Neuronal stem cell (in vitro differentiated cells): ENCODE measurements at regions not wholly inside any gene's neighbourhood (a gene's known extent, or its start where the extent isn't known, plus 50 kb on each side); places are given as distances from the start of the nearest gene placed in this dataset.

Source experiments
- DNase-seq: peaks from one replicate; pipeline ENCODE4 v3.0.0-alpha.2; 2013; ENCODE audit warnings: low spot score
- H2AFZ ChIP-seq: one replicate; pipeline ENCODE4 v1.6.1; 2013; ENCODE audit warnings: mild to moderate bottlenecking, low read length, inconsistent platforms
- H2AK5ac ChIP-seq: 2 replicates; pipeline ENCODE4 v1.6.1; 2013; ENCODE audit warnings: low read depth, mild to moderate bottlenecking, inconsistent platforms, low read length, moderate library complexity, mixed read lengths
- H2BK120ac ChIP-seq: 2 replicates; pipeline ENCODE4 v1.6.1; 2013; ENCODE audit warnings: low read depth, mild to moderate bottlenecking, inconsistent platforms, low read length, moderate library complexity, mixed read lengths
- H2BK12ac ChIP-seq: one replicate; pipeline ENCODE4 v1.6.1; 2013; ENCODE audit warnings: low read length, inconsistent platforms
- H2BK15ac ChIP-seq: 2 replicates; pipeline ENCODE4 v1.6.1; 2013; ENCODE audit warnings: mild to moderate bottlenecking, low read length, inconsistent platforms, mixed read lengths
- H2BK5ac ChIP-seq: one replicate; pipeline ENCODE4 v1.6.1; 2013; ENCODE audit warnings: inconsistent platforms, mild to moderate bottlenecking, low read length, moderate library complexity
- H3K14ac ChIP-seq: one replicate; pipeline ENCODE4 v1.6.1; 2013; ENCODE audit warnings: low read length, inconsistent platforms
- H3K18ac ChIP-seq: 2 replicates; pipeline ENCODE4 v1.6.1; 2013; ENCODE audit warnings: low read length, inconsistent platforms
- H3K23ac ChIP-seq: 2 replicates; pipeline ENCODE4 v1.6.1; 2013; ENCODE audit warnings: low read depth, mild to moderate bottlenecking, mixed read lengths, low read length, inconsistent platforms; ENCODE audit not compliant: poor library complexity
- H3K27ac ChIP-seq: replicated peaks from 3 replicates; pipeline ENCODE4 v1.5.1; 2013; ENCODE audit warnings: low read length, inconsistent platforms
- H3K27me3 ChIP-seq, 3 experiments: 2 replicates each; pipeline ENCODE4 v1.6.1; 2013; ENCODE audit warnings: low read length in 3 of 3, mild to moderate bottlenecking in 2 of 3, inconsistent platforms in 1 of 3, low read depth in 1 of 3, mixed read lengths in 1 of 3, moderate library complexity in 1 of 3; ENCODE audit not compliant: control insufficient read depth in 3 of 3, insufficient read depth in 3 of 3
- H3K36me3 ChIP-seq, 2 donors: replicated peaks in 1 of 2; 2 replicates each; pipeline ENCODE4 v1.6.1; 2013; ENCODE audit warnings: low read length in 2 of 2; ENCODE audit not compliant: control insufficient read depth in 2 of 2, insufficient read depth in 2 of 2
- H3K4ac ChIP-seq: 2 replicates; pipeline ENCODE4 v1.6.1; 2013; ENCODE audit warnings: inconsistent platforms, mild to moderate bottlenecking, low read length, moderate library complexity
- H3K4me1 ChIP-seq, 2 donors: 1 replicate in 1 of 2; 2 replicates in 1 of 2; pipeline ENCODE4 v1.6.1; 2013; ENCODE audit warnings: low read length in 2 of 2, low read depth in 1 of 2; ENCODE audit not compliant: control insufficient read depth in 2 of 2, insufficient read depth in 1 of 2
- H3K4me2 ChIP-seq: one replicate; pipeline ENCODE4 v1.6.1; 2013; ENCODE audit warnings: mild to moderate bottlenecking, low read length, inconsistent platforms; ENCODE audit not compliant: insufficient read depth, poor library complexity, severe bottlenecking
- H3K4me3 ChIP-seq, 2 donors: 2 replicates each; pipeline ENCODE4 v1.5.1; 2013; ENCODE audit warnings: low read length in 2 of 2, mild to moderate bottlenecking in 2 of 2, inconsistent platforms in 1 of 2, moderate library complexity in 1 of 2
- H3K79me1 ChIP-seq: one replicate; pipeline ENCODE4 v1.6.1; 2013; ENCODE audit warnings: low read depth, mild to moderate bottlenecking, inconsistent platforms, low read length, moderate library complexity
- H3K9ac ChIP-seq: one replicate; pipeline ENCODE4 v1.6.1; 2013; ENCODE audit warnings: mild to moderate bottlenecking, low read depth, low read length, inconsistent platforms; ENCODE audit not compliant: poor library complexity
- H3K9me3 ChIP-seq, 2 donors: replicated peaks in 1 of 2; 2 replicates each; pipeline versions ENCODE3 to v1.6.1; 2013; ENCODE audit warnings: low read length in 2 of 2, mild to moderate bottlenecking in 2 of 2, inconsistent platforms in 1 of 2, low read depth in 1 of 2, mixed read lengths in 1 of 2, moderate library complexity in 1 of 2; ENCODE audit not compliant: control insufficient read depth in 2 of 2, insufficient read depth in 1 of 2
- H4K8ac ChIP-seq: one replicate; pipeline ENCODE4 v1.6.1; 2013; ENCODE audit warnings: low read depth, mild to moderate bottlenecking, inconsistent platforms, low read length, moderate library complexity
- H4K91ac ChIP-seq: one replicate; pipeline ENCODE4 v1.6.1; 2013; ENCODE audit warnings: low read length, low read depth, mild to moderate bottlenecking, inconsistent platforms; ENCODE audit not compliant: poor library complexity
- WGBS, 2 donors: extraction: QIAGEN DNeasy Blood & Tissue Kit; methylation state at CpG; one replicate each; pipeline ENCODE4 v1.1.7; 2013; ENCODE audit warnings: missing lambda C conversion rate in 2 of 2, mixed read lengths in 1 of 2; ENCODE audit not compliant: insufficient read length in 2 of 2, insufficient replicate concordance in 1 of 2; ENCODE audit errors: extremely low coverage in 2 of 2; 5-methylcytosine and 5-hydroxymethylcytosine counted together

GRCh38 chr6:19616022-19616421, 221.1 kb upstream of the ID4 start:
- Histone ChIP-seq H3K4me2 (no peak overlapping the region), H3K36me3 (no peaks in the 10 kb centered on the region), H2BK15ac (no peak overlapping the region), H2BK12ac (no peak overlapping the region), H4K91ac (no peak overlapping the region), H3K4me1 (no peaks in the 10 kb centered on the region), H3K23ac (no peak overlapping the region), H2AK5ac (no peak overlapping the region), H3K18ac (no peak overlapping the region), H3K4ac (no peak overlapping the region), H2BK5ac (no peak overlapping the region), H4K8ac (no peak overlapping the region), H2AFZ (no peak overlapping the region), H2BK120ac (no peak overlapping the region), H3K9ac (no peak overlapping the region), H3K14ac (no peak overlapping the region), H3K4me3 (no peak overlapping the region), H3K79me1 (no peaks in the 10 kb centered on the region), H3K9me3 (peaks cover 6 to 14% of the 10 kb centered on the region in 2 donors), H3K27ac (no peak overlapping the region), H3K27me3 (no peaks in the 10 kb centered on the region)
- no peak for DNase-seq

- Histone ChIP-seq H2AFZ (peak overlapping the region; percentile 26), H3K23ac (no peak overlapping the region), H3K14ac (no peak overlapping the region), H3K27me3 (no peaks in the 10 kb centered on the region), H3K4me2 (no peak overlapping the region), H3K9ac (no peak overlapping the region), H3K27ac (no peak overlapping the region), H3K79me1 (no peaks in the 10 kb centered on the region), H2BK15ac (no peak overlapping the region), H3K9me3 (no peaks in the 10 kb centered on the region), H4K91ac (no peak overlapping the region), H3K4me1 (no peaks in the 10 kb centered on the region), H3K4ac (no peak overlapping the region), H3K18ac (no peak overlapping the region), H2BK12ac (no peak overlapping the region), H2BK5ac (no peak overlapping the region), H4K8ac (no peak overlapping the region), H3K36me3 (no peaks in the 10 kb centered on the region), H2BK120ac (no peak overlapping the region), H2AK5ac (no peak overlapping the region), H3K4me3 (no peak overlapping the region)
- WGBS, 2 donors, result 100% methylated on average over 1 of the region's 5 CpGs; no CpG with 5 or more reads in 1 of the 2 donors
- no peak for DNase-seq
These were observed 204.9 kb upstream of the ID4 start for GRCh38 chr6:19632230-19632629.

GRCh38 chr6:19632786-19633185, 204.4 kb upstream of the ID4 start:
- Histone ChIP-seq H3K23ac (no peak overlapping the region), H2AFZ (no peak overlapping the region), H3K4ac (no peak overlapping the region), H3K36me3 (no peaks in the 10 kb centered on the region), H2BK5ac (no peak overlapping the region), H2BK120ac (no peak overlapping the region), H3K4me2 (no peak overlapping the region), H3K18ac (no peak overlapping the region), H2AK5ac (no peak overlapping the region), H3K4me3 (no peak overlapping the region), H3K9ac (no peak overlapping the region), H4K8ac (no peak overlapping the region), H3K9me3 (no peaks in the 10 kb centered on the region), H4K91ac (no peak overlapping the region), H3K4me1 (no peaks in the 10 kb centered on the region), H3K14ac (no peak overlapping the region), H2BK12ac (no peak overlapping the region), H2BK15ac (no peak overlapping the region), H3K27ac (no peak overlapping the region), H3K27me3 (no peaks in the 10 kb centered on the region), H3K79me1 (no peaks in the 10 kb centered on the region)
- no peak for DNase-seq
- WGBS, 2 donors, result no CpG with 5 or more reads among the region's 3 CpGs

GRCh38 chr6:19635728-19636127, 201.4 kb upstream of the ID4 start:
- H3K18ac ChIP-seq, result no peak overlapping the region
- no CpG with 5 or more reads among the region's 2 CpGs for WGBS, 2 donors
- H3K9ac ChIP-seq, result no peak overlapping the region

More at GRCh38 chr6:19635728-19636127, 201.4 kb upstream of the ID4 start:
- Histone ChIP-seq H3K79me1 (no peaks in the 10 kb centered on the region), H3K4me3 (no peak overlapping the region), H3K14ac (no peak overlapping the region), H3K4ac (no peak overlapping the region), H3K27me3 (no peaks in the 10 kb centered on the region), H2BK15ac (no peak overlapping the region), H2AFZ (no peak overlapping the region), H2BK12ac (no peak overlapping the region), H3K4me1 (no peaks in the 10 kb centered on the region), H2BK5ac (no peak overlapping the region), H2AK5ac (no peak overlapping the region), H3K23ac (no peak overlapping the region), H4K8ac (no peak overlapping the region), H3K9me3 (no peaks in the 10 kb centered on the region), H3K36me3 (no peaks in the 10 kb centered on the region), H2BK120ac (no peak overlapping the region), H3K27ac (no peak overlapping the region), H3K4me2 (no peak overlapping the region), H4K91ac (no peak overlapping the region)
- DNase-seq, result no peak
